Neutrophil (primary cell): ENCODE measurements at regions not wholly inside any gene's neighbourhood (a gene's known extent, or its start where the extent isn't known, plus 50 kb on each side); places are given as distances from the start of the nearest gene placed in this dataset.
"Not testable (repeated sequence)": the region's sequence is repeated elsewhere in the genome, so short reads cannot be mapped to it uniquely, and the experiment has no call there.

Experiments
- H3K27ac ChIP-seq: fragments of 200-600 bp; sonication (generic); 2 replicates; pipeline ENCODE4 v1.5.1; 2016; ENCODE audit warnings: mild to moderate bottlenecking, moderate library complexity
- H3K27me3 ChIP-seq: fragments of 200-600 bp; sonication (generic); 2 replicates; pipeline ENCODE4 v1.6.0; 2016; ENCODE audit warnings: mild to moderate bottlenecking
- H3K36me3 ChIP-seq: fragments of 200-600 bp; sonication (generic); 2 replicates; pipeline ENCODE4 v1.5.1; 2017
- H3K4me1 ChIP-seq, 2 experiments: fragments of 200-600 bp in 1 of 2; sonication (generic) in 1 of 2; 1 replicate in 1 of 2; 2 replicates in 1 of 2; pipeline versions ENCODE4 v1.5.1 to v1.6.1; 2013 to 2016; ENCODE audit warnings: low read depth in 1 of 2, low read length in 1 of 2, mild to moderate bottlenecking in 1 of 2, moderate library complexity in 1 of 2; ENCODE audit not compliant: control insufficient read depth in 1 of 2, insufficient read depth in 1 of 2
- H3K4me3 ChIP-seq, 2 experiments: fragments of 200-600 bp in 1 of 2; sonication (generic) in 1 of 2; 1 replicate in 1 of 2; 2 replicates in 1 of 2; pipeline ENCODE4 v1.5.1; 2013 to 2016; ENCODE audit warnings: low read depth in 1 of 2, low read length in 1 of 2, mild to moderate bottlenecking in 1 of 2, moderate library complexity in 1 of 2
- H3K9me3 ChIP-seq: fragments of 200-600 bp; sonication (generic); 2 replicates; pipeline ENCODE4 v1.5.1; 2016
- TF ChIP-seq, protein P1 (sequence below): fragments of 200-600 bp; sonication (generic); IDR thresholded peaks from 2 replicates; pipeline ENCODE4 v1.5.1; 2016; ENCODE audit warnings: antibody characterized with exemption

DNA sequence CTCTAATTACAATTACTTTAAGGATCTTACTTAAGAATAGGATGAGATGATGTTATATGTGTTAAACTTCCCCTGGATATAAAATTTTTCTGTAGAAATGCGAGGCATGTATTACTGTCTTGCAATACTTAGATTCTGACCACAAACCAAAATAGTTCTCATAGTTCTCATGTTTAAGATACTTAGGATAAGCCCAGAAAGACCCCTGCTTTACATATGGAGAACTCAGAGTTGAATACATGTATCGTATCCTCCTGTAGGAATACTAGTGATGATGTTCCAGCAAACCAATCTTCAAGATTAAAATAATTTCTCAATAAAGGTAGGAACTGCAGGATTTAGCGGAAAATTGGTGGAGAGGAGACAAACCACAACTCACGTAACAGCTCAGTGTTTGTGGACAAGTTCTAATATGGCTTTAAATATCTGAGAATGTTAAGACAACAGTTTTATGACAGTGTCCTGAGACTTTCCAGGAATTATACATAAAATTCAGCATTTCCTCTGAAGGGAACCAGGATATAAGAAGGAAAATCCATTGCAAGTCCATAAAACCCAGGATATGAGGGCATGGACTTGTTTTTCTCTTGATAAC, 114.7 kb upstream of the CRY1 start:
- H3K9me3 ChIP-seq, result no peaks in the 10 kb centered on the region
- TF ChIP-seq, protein P1, sequence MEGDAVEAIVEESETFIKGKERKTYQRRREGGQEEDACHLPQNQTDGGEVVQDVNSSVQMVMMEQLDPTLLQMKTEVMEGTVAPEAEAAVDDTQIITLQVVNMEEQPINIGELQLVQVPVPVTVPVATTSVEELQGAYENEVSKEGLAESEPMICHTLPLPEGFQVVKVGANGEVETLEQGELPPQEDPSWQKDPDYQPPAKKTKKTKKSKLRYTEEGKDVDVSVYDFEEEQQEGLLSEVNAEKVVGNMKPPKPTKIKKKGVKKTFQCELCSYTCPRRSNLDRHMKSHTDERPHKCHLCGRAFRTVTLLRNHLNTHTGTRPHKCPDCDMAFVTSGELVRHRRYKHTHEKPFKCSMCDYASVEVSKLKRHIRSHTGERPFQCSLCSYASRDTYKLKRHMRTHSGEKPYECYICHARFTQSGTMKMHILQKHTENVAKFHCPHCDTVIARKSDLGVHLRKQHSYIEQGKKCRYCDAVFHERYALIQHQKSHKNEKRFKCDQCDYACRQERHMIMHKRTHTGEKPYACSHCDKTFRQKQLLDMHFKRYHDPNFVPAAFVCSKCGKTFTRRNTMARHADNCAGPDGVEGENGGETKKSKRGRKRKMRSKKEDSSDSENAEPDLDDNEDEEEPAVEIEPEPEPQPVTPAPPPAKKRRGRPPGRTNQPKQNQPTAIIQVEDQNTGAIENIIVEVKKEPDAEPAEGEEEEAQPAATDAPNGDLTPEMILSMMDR, result no peak
- H3K36me3 ChIP-seq, result no peaks in the 10 kb centered on the region
- H3K27me3 ChIP-seq, result peaks cover 5% of the 10 kb centered on the region
- no peak overlapping the region for H3K27ac ChIP-seq
- no peak overlapping the region for H3K4me3 ChIP-seq
- no peaks in the 10 kb centered on the region for H3K4me1 ChIP-seq

- not testable (repeated sequence) for H3K27me3 ChIP-seq, H3K36me3 ChIP-seq, H3K4me1 ChIP-seq, H3K27ac ChIP-seq, H3K9me3 ChIP-seq, H3K4me3 ChIP-seq
These were observed 116.4 kb upstream of the CRY1 start for GRCh38 chr12:107209700-107210099.

- not testable (repeated sequence) for H3K4me3 ChIP-seq, H3K27ac ChIP-seq, H3K27me3 ChIP-seq, H3K36me3 ChIP-seq, H3K9me3 ChIP-seq, H3K4me1 ChIP-seq
These were observed 121.0 kb upstream of the CRY1 start for GRCh38 chr12:107214373-107214773.

- not testable (repeated sequence) for H3K4me1 ChIP-seq, H3K9me3 ChIP-seq, H3K27me3 ChIP-seq, H3K4me3 ChIP-seq, H3K27ac ChIP-seq, H3K36me3 ChIP-seq
These were observed 123.1 kb upstream of the CRY1 start for GRCh38 chr12:107216411-107216810.

GRCh38 chr12:107219301-107219700, 126.0 kb upstream of the CRY1 start:
- TF ChIP-seq, protein P1, result no peak
- H3K27me3 ChIP-seq, result peaks cover 5% of the 10 kb centered on the region
- no peaks in the 10 kb centered on the region for H3K9me3 ChIP-seq
- H3K36me3 ChIP-seq, result no peaks in the 10 kb centered on the region
- no peaks in the 10 kb centered on the region for H3K4me1 ChIP-seq
- H3K27ac ChIP-seq, result no peak overlapping the region
- H3K4me3 ChIP-seq, result no peak overlapping the region

DNA sequence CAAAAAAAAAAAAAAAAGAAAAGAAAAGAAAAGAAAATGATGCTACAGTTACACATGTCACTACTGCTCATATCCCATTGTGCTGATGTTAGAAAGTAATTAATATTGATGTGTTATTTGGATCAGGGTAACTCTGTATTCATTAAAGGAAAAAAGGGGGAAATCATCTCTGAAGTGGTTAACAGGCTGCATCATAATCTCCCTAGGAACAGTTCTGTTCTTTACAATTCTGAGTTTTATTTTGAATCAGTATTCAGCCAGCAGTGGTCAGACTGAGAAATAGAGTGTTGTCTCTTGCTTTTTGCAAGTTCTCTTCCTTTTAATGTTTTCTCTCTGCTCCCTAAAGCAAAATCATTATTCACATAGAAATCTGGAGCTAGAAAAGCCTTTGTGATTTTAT, 128.6 kb upstream of the CRY1 start:
- peaks cover 5% of the 10 kb centered on the region for H3K27me3 ChIP-seq
- TF ChIP-seq, protein P1, result no peak
- H3K4me3 ChIP-seq, result no peak overlapping the region
- H3K36me3 ChIP-seq, result no peaks in the 10 kb centered on the region
- no peaks in the 10 kb centered on the region for H3K9me3 ChIP-seq
- H3K4me1 ChIP-seq, result no peaks in the 10 kb centered on the region
- H3K27ac ChIP-seq, result no peak overlapping the region

DNA sequence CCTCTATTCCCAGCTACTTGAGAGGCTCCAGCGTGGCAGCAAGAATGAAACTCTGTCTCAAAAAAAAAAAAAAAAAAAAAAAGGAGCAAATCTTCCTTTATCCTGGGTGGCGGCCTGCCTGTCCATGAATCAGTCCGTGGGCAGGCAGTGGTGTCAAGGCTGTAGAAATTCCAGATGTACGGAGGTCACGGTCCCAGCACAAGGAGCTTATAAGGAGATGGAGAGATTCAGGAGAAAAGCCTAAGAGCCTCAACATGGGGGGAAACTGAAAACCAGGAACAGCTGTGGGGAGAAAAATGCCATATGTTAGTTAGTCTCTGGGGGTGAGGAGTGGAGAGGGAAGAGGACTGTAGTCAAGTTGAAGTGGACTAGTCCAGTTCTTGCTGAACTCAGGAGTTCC, 130.5 kb upstream of the CRY1 start:
- no peak overlapping the region for H3K4me3 ChIP-seq
- no peaks in the 10 kb centered on the region for H3K9me3 ChIP-seq
- no peak overlapping the region for H3K27ac ChIP-seq
- no peaks in the 10 kb centered on the region for H3K36me3 ChIP-seq
- TF ChIP-seq, protein P1, result no peak
- no peaks in the 10 kb centered on the region for H3K4me1 ChIP-seq
- H3K27me3 ChIP-seq, result peaks cover 5% of the 10 kb centered on the region
